GM19035 (cell line): ENCODE measurements at regions not wholly inside any gene's neighbourhood (a gene's known extent, or its start where the extent isn't known, plus 50 kb on each side); places are given as distances from the start of the nearest gene placed in this dataset.

Experiments used
- ATAC-seq: cut with Tn5 transposase; IDR thresholded peaks from one replicate; pipeline ENCODE4 v1.9.1; 2021; ENCODE audit not compliant: unreplicated experiment

DNA sequence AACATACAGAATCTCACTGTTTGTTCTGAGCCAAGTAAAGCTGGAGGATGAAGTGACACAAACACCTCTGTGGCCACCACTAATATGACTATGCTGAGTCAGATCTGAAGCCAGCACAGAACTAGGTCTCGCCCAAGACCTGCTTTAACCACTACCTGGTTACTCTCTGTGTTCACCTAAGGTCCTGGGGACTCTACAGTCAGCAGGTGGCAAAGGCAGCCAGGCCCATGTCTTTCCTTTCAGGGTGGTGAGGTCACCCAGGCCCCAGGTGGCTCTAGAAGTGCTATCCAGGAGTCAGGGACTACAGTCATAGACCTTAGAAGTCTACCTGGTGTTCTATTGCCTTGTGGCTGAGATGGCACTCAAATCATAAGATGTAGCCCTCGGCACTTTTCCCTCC is 287.9 kb upstream of the ARRDC4 start:
- no peak for ATAC-seq

DNA sequence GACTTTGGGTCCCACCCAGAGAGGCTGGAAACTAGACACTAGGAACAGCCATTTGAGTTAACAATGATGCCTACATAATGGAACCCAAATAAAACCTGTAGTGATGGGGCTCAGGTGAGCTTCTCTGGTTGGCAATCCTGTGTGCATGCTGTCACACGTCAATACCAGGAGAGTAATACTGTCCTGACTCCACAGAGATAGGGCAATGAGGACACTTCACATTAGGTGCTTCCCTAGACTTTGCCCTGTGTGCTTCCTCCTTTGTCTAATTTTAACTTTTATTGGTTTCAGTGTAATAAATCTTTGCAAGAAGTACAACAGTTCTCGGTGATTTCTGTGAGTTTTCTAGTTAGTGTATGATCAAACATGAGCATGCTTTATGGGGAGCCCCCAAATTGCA is 281.8 kb upstream of the ARRDC4 start:
- ATAC-seq = no peak

GRCh38 chr15:97679106-97679688 is 281.3 kb upstream of the ARRDC4 start:
- ATAC-seq = no peak

- ATAC-seq = no peak
These were observed 279.8 kb upstream of the ARRDC4 start for GRCh38 chr15:97680606-97681220.

DNA sequence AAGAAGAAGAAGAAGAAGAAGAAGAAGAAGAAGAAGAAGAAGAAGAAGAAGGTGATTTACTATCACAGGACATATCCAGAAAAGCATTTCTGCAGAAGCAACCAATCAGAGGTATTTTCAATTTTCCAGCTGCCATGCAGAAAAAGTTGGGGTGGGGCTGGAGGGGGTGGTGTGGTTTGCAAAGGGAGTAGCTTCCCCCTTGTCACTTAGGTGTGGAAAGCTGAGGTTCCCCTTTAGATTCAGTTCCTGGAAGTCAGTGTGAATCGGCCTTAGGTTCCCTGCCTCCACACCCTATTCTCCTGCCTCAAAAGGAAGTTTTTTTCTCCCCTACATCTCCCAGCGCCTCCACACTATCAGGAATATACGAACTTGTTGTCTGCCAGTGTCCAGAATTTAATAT is 276.7 kb upstream of the ARRDC4 start:
- ATAC-seq = no peak

GRCh38 chr15:97684249-97684648 is 276.3 kb upstream of the ARRDC4 start:
- ATAC-seq = no peak

DNA sequence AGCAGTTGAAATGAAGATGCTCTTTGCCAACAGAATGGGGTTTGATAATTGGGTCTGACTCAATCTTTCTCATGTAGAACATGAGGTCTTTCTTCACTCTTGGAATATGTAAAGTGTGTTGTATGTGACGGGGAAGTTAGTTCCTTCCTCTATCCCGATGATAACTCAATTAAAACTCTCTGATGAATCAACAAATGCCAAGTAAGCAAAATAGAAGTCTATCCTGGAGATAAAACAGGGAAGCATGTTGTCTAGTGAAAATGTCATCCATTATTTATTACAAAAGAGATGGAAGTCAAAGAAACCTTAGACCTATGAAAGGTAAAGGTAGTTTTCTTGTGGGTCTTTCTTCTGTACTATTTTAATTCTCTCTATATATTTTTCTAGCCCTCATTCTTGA is 274.2 kb upstream of the ARRDC4 start:
- ATAC-seq = no peak

GRCh38 chr15:97687654-97688053 is 272.8 kb upstream of the ARRDC4 start:
- ATAC-seq = no peak

GRCh38 chr15:97688177-97688576 is 272.3 kb upstream of the ARRDC4 start:
- ATAC-seq = no peak

GRCh38 chr15:97688886-97689285 is 271.6 kb upstream of the ARRDC4 start:
- no peak for ATAC-seq

GRCh38 chr15:97691078-97691477 is 269.4 kb upstream of the ARRDC4 start:
- ATAC-seq = no peak

DNA sequence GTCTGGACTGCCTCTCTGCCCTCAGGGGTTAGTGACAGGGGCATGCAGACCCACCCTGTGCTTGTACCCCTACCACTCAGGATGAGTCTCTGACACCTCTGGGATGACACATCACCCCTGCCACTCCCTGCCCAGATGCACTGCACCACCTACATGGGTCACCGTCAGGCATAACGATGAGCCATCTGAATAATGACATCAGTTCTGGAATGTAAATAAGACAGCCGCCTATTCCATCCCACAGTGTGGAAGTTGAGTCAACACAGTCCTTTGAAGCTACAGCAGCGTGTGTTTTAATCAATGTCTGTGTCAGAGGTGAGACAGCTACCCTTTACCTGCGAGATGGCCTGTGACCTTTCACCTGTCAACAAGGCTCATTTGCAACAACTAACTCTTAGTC is 268.7 kb upstream of the ARRDC4 start:
- ATAC-seq = no peak

- no peak for ATAC-seq
These were observed 268.0 kb upstream of the ARRDC4 start for GRCh38 chr15:97692301-97693015.

- no peak for ATAC-seq
These were observed 266.0 kb upstream of the ARRDC4 start for GRCh38 chr15:97694456-97694855.

- no peak for ATAC-seq
These were observed 257.1 kb upstream of the ARRDC4 start for GRCh38 chr15:97703400-97703799.

GRCh38 chr15:97706059-97706458 is 254.4 kb upstream of the ARRDC4 start:
- ATAC-seq = no peak

DNA sequence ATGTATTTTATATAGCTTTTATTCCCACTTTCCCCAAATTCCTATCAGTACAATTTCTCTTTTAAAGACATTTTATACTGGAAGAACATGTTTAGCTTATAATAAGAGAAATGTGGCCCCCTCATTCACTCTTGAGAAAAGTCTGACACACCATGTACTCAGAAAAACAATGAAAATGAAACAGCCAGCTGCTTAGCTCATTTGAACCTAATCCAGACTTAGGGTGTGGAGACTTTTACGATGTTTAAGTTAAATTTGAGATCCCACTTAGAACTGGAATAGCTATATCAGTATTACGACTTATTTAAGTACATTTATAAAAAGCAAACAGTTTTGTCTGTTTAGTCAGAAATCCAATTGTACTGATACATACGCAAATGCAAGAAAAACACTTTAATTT is 252.3 kb upstream of the ARRDC4 start:
- no peak for ATAC-seq

- ATAC-seq = no peak
These were observed 248.0 kb upstream of the ARRDC4 start for GRCh38 chr15:97712530-97712929.

DNA sequence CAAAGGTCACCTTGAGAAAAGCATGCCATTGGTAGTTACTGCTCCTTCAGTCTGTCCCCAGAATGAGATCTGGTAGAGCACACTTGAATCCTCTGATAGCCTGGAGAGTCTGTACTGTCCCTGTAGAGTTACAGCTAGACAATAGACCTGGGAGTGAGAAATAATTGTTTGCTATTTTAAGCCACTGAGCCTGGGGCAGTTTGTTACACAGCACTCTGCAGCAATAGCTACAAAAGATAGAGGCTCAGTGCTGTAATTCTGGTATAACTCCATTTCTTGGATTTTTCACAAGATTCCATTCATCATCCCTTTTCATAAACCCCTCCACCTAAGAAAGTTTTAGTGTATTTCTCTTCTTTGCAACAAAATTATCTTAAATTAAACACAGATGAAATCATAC is 242.7 kb upstream of the ARRDC4 start:
- no peak for ATAC-seq

- ATAC-seq = no peak
These were observed 242.0 kb upstream of the ARRDC4 start for GRCh38 chr15:97718509-97718908.

GRCh38 chr15:97728791-97729190 is 231.7 kb upstream of the ARRDC4 start:
- no peak for ATAC-seq

- ATAC-seq = no peak
These were observed 231.2 kb upstream of the ARRDC4 start for GRCh38 chr15:97729270-97729669.

- no peak for ATAC-seq
These were observed 230.2 kb upstream of the ARRDC4 start for GRCh38 chr15:97730315-97730714.
